HCT116 (cell line): ENCODE measurements at regions not wholly inside any gene's neighbourhood (a gene's known extent, or its start where the extent isn't known, plus 50 kb on each side); places are given as distances from the start of the nearest gene placed in this dataset.

Experiments
- ATAC-seq: fragments of 200-7000 bp; cut with Tn5 transposase; 2 replicates; pipeline ENCODE4 v1.9.1; 2020; ENCODE audit warnings: mild to moderate bottlenecking, moderate library complexity
- BruUV-seq: library from RNA; stranded (reverse); fragments of 400-500 nt; replicated peaks from 2 replicates; lab custom pipeline; 2021; lab: Mats Ljungman, UMichigan
- CTCF ChIA-PET: fragments of 300-600 bp; sonication (Branson Sonifier 250); formaldehyde crosslinking; loops from one replicate; lab custom pipeline; 2021; ENCODE audit warnings: antibody characterized with exemption; lab: Charles Lee
- POLR2A ChIA-PET: fragments of 300-600, 350-600 bp; sonication (Branson Sonifier 250); formaldehyde crosslinking; loops from one replicate; lab custom pipeline; 2021; ENCODE audit warnings: antibody characterized with exemption; lab: Charles Lee
- RAD21 ChIA-PET, 2 experiments: fragments of 300-600 bp; sonication (Branson Sonifier 250); formaldehyde crosslinking; loops; one replicate each; lab custom pipeline; 2023; ENCODE audit warnings: low total read pairs in 2 of 2; ENCODE audit not compliant: uncharacterized antibody in 2 of 2, unreplicated experiment in 2 of 2, low non-redundant PET in 1 of 2; lab: Charles Lee
- DNase-seq: peaks from one replicate; pipeline ENCODE4 v3.0.0-alpha.2; 2010; ENCODE audit warnings: low read depth, low spot score
- H2AFZ ChIP-seq: fragments of 200-600 bp; shearing (Covaris generic), sonication (generic); 2 replicates; pipeline ENCODE4 v1.6.1; 2017; ENCODE audit warnings: low read depth, mixed run types, mixed read lengths, antibody characterized with exemption, low read length; ENCODE audit not compliant: poor library complexity, severe bottlenecking
- H3K27ac ChIP-seq: 2 replicates; pipeline ENCODE4 v1.5.1; 2012; ENCODE audit warnings: low read depth, low read length
- H3K27me3 ChIP-seq: fragments of 200-600 bp; sonication (generic); 2 replicates; pipeline ENCODE4 v1.6.1; 2016; ENCODE audit warnings: mixed run types, low read length, mixed read lengths; ENCODE audit not compliant: insufficient read depth
- H3K36me3 ChIP-seq, 2 experiments: fragments of 200-500 bp in 1 of 2; fragments of 200-600 bp in 1 of 2; sonication (Bioruptor generic) in 1 of 2; sonication (generic) in 1 of 2; 2 replicates each; pipeline versions ENCODE4 v1.5.1 to v1.6.1; 2014 to 2016; ENCODE audit warnings: low read length in 2 of 2, inconsistent platforms in 1 of 2, mixed read lengths in 1 of 2, mixed run types in 1 of 2; ENCODE audit not compliant: insufficient read depth in 2 of 2, control insufficient read depth in 1 of 2
- H3K4me1 ChIP-seq, 2 experiments: fragments of 200-600 bp in 1 of 2; sonication (generic) in 1 of 2; 2 replicates each; pipeline versions ENCODE4 v1.5.1 to v1.6.1; 2012 to 2017; ENCODE audit warnings: low read length in 2 of 2, inconsistent platforms in 1 of 2, mild to moderate bottlenecking in 1 of 2, mixed read lengths in 1 of 2, mixed run types in 1 of 2, moderate library complexity in 1 of 2; ENCODE audit not compliant: insufficient read depth in 2 of 2, control insufficient read depth in 1 of 2
- H3K4me2 ChIP-seq: fragments of 200-600 bp; sonication (generic); 2 replicates; pipeline ENCODE4 v1.6.1; 2017; ENCODE audit warnings: mixed run types, low read length, mixed read lengths
- H3K4me3 ChIP-seq, 2 experiments: fragments of 200-600 bp in 1 of 2; sonication (generic) in 1 of 2; replicated peaks in 1 of 2; 2 replicates each; pipeline ENCODE4 v1.5.1; 2011 to 2016; ENCODE audit warnings: low read length in 2 of 2, control low read depth in 1 of 2, low read depth in 1 of 2, mild to moderate bottlenecking in 1 of 2, mixed read lengths in 1 of 2, mixed run types in 1 of 2
- H3K79me2 ChIP-seq: fragments of 200-600 bp; sonication (generic); 2 replicates; pipeline ENCODE4 v1.6.1; 2017; ENCODE audit warnings: mild to moderate bottlenecking, mixed run types, low read length, moderate library complexity, mixed read lengths; ENCODE audit not compliant: insufficient read depth
- H3K9ac ChIP-seq: fragments of 200-600 bp; sonication (generic); 2 replicates; pipeline ENCODE4 v1.6.1; 2016; ENCODE audit warnings: low read length, mixed read lengths
- H3K9me2 ChIP-seq: fragments of 200-600 bp; sonication (generic), shearing (Covaris generic); 2 replicates; pipeline ENCODE4 v1.6.1; 2017; ENCODE audit warnings: mixed run types, mild to moderate bottlenecking, moderate library complexity; ENCODE audit not compliant: insufficient read depth
- H3K9me3 ChIP-seq, 2 experiments: fragments of 200-500 bp in 1 of 2; fragments of 200-600 bp in 1 of 2; sonication (Bioruptor generic) in 1 of 2; sonication (generic) in 1 of 2; 2 replicates each; pipeline ENCODE4 v1.6.1; 2014 to 2017; ENCODE audit warnings: low read length in 2 of 2, mixed read lengths in 2 of 2, inconsistent platforms in 1 of 2, low read depth in 1 of 2, mild to moderate bottlenecking in 1 of 2, mixed run types in 1 of 2, moderate library complexity in 1 of 2; ENCODE audit not compliant: control insufficient read depth in 1 of 2, insufficient read depth in 1 of 2
- H4K20me1 ChIP-seq: fragments of 200-600 bp; sonication (generic), shearing (Covaris generic); 2 replicates; pipeline ENCODE4 v1.6.1; 2017; ENCODE audit warnings: mixed run types, mild to moderate bottlenecking, moderate library complexity; ENCODE audit not compliant: insufficient read depth
- CEBPB ChIP-seq: IDR thresholded peaks from 2 replicates; pipeline ENCODE4 v1.6.1; 2012; ENCODE audit warnings: low read depth
- ELF1 ChIP-seq: IDR thresholded peaks from 2 replicates; pipeline ENCODE4 v1.6.1; 2012; ENCODE audit warnings: low read depth, borderline replicate concordance
- EZH2 ChIP-seq: fragments of 200-600 bp; sonication (generic); IDR thresholded peaks from 2 replicates; pipeline ENCODE4 v1.6.1; 2017; ENCODE audit warnings: antibody characterized with exemption, mixed run types
- EZH2phosphoT487 ChIP-seq: fragments of 200-600 bp; IDR thresholded peaks from 2 replicates; pipeline ENCODE4 v1.6.1; 2018; ENCODE audit warnings: antibody characterized with exemption, borderline replicate concordance
- POLR2AphosphoS5 ChIP-seq: IDR thresholded peaks from 2 replicates; pipeline ENCODE4 v1.6.1; 2011; ENCODE audit warnings: mild to moderate bottlenecking, low read depth, low read length, moderate library complexity
- RAD21 ChIP-seq: IDR thresholded peaks from 2 replicates; pipeline ENCODE4 v1.6.1; 2012; ENCODE audit warnings: low read depth, mild to moderate bottlenecking
- TCF7L2 ChIP-seq: IDR thresholded peaks from 2 replicates; pipeline ENCODE4 v1.7.0; 2011; ENCODE audit warnings: borderline replicate concordance, inconsistent platforms; ENCODE audit not compliant: insufficient read depth, insufficient read length; ENCODE audit errors: extremely low read depth
- ZFX ChIP-seq: fragments of 450-650 bp; IDR thresholded peaks from 2 replicates; pipeline ENCODE4 v1.6.1; 2017
- ZNF274 ChIP-seq: fragments of 200-500 bp; sonication (Bioruptor generic); IDR thresholded peaks from 2 replicates; pipeline ENCODE4 v1.6.1; 2014; ENCODE audit warnings: mild to moderate bottlenecking, low read depth, low read length, inconsistent platforms
- intact Hi-C: fragments of 100-400 bp; cut with micrococcal nuclease; formaldehyde crosslinking; loops from 2 replicates; pipeline ENCODE4 v1.10.0; 2022
- TF ChIP-seq, protein P1 (sequence below), 3 experiments: fragments of 200-600 bp in 1 of 3; sonication (generic) in 1 of 3; IDR thresholded peaks in 2 of 3; conservative IDR thresholded peaks in 1 of 3; 2 replicates each; pipeline ENCODE4 v1.5.1; 2012 to 2017; ENCODE audit warnings: low read depth in 2 of 3, low read length in 2 of 3, antibody characterized with exemption in 1 of 3, borderline replicate concordance in 1 of 3, control low read depth in 1 of 3, mild to moderate bottlenecking in 1 of 3, mixed read lengths in 1 of 3, mixed run types in 1 of 3, moderate library complexity in 1 of 3; ENCODE audit not compliant: insufficient read depth in 1 of 3
- TF ChIP-seq, protein P2 (sequence below): IDR thresholded peaks from 2 replicates; pipeline ENCODE4 v1.6.1; 2011; ENCODE audit warnings: mild to moderate bottlenecking, low read length, moderate library complexity; ENCODE audit not compliant: insufficient replicate concordance; ENCODE audit errors: extremely low read depth
- TF ChIP-seq, protein P3 (sequence below): IDR thresholded peaks from 2 replicates; pipeline ENCODE4 v1.6.1; 2012
- TF ChIP-seq, protein P4 (sequence below): IDR thresholded peaks from 2 replicates; pipeline ENCODE4 v1.6.1; 2012; ENCODE audit warnings: low read depth

DNA sequence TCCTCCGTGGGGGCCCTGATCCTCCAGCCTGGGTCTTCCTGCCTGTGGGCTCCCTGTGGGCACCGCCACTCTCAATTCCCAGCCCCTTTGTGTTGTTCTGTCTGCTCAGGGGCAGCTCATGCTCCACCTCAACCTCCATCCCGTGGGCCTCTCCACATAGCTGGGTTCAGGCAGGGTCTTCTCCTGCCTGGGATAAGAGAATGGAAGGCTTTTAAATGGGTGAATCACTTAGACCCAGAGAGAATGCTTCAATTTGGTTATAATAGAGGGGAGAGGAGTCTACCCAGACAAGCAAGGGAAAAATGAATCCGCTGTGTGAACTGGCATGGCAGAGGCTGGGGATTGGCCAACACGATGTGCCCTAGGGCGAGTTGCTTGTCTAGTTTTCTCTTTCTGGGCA lies 138.4 kb upstream of the MYCN start:
- H3K4me1 ChIP-seq = 0 out of 4 replicates have a peak, but pooled peaks cover 0 to 2% of the 10 kb centered on the region in 2 experiments
- H3K9ac ChIP-seq = no peak overlapping the region
- no peak overlapping the region for H2AFZ ChIP-seq
- TF ChIP-seq, protein P1, sequence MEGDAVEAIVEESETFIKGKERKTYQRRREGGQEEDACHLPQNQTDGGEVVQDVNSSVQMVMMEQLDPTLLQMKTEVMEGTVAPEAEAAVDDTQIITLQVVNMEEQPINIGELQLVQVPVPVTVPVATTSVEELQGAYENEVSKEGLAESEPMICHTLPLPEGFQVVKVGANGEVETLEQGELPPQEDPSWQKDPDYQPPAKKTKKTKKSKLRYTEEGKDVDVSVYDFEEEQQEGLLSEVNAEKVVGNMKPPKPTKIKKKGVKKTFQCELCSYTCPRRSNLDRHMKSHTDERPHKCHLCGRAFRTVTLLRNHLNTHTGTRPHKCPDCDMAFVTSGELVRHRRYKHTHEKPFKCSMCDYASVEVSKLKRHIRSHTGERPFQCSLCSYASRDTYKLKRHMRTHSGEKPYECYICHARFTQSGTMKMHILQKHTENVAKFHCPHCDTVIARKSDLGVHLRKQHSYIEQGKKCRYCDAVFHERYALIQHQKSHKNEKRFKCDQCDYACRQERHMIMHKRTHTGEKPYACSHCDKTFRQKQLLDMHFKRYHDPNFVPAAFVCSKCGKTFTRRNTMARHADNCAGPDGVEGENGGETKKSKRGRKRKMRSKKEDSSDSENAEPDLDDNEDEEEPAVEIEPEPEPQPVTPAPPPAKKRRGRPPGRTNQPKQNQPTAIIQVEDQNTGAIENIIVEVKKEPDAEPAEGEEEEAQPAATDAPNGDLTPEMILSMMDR (IDR thresholded peaks at IDR 0.05 in 2 of 3, conservative IDR thresholded peaks at IDR 0.05 in 1 of 3; ENCODE audit: borderline replicate concordance in 1 of 3, insufficient read depth in 1 of 3, low read depth in 2 of 3, low read length in 2 of 3) = no peak
- TF ChIP-seq RAD21 = no peak
- no peak for TF ChIP-seq EZH2phosphoT487
- TF ChIP-seq, protein P2, sequence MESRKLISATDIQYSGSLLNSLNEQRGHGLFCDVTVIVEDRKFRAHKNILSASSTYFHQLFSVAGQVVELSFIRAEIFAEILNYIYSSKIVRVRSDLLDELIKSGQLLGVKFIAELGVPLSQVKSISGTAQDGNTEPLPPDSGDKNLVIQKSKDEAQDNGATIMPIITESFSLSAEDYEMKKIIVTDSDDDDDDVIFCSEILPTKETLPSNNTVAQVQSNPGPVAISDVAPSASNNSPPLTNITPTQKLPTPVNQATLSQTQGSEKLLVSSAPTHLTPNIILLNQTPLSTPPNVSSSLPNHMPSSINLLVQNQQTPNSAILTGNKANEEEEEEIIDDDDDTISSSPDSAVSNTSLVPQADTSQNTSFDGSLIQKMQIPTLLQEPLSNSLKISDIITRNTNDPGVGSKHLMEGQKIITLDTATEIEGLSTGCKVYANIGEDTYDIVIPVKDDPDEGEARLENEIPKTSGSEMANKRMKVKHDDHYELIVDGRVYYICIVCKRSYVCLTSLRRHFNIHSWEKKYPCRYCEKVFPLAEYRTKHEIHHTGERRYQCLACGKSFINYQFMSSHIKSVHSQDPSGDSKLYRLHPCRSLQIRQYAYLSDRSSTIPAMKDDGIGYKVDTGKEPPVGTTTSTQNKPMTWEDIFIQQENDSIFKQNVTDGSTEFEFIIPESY = no peak
- no peak for TF ChIP-seq ZFX
- TF ChIP-seq EZH2 = no peak
- TF ChIP-seq POLR2AphosphoS5 = no peak
- no peak for TF ChIP-seq CEBPB
- TF ChIP-seq TCF7L2 = no peak
- TF ChIP-seq, protein P3, sequence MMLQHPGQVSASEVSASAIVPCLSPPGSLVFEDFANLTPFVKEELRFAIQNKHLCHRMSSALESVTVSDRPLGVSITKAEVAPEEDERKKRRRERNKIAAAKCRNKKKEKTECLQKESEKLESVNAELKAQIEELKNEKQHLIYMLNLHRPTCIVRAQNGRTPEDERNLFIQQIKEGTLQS = no peak
- no peak for TF ChIP-seq ELF1
- TF ChIP-seq, protein P4, sequence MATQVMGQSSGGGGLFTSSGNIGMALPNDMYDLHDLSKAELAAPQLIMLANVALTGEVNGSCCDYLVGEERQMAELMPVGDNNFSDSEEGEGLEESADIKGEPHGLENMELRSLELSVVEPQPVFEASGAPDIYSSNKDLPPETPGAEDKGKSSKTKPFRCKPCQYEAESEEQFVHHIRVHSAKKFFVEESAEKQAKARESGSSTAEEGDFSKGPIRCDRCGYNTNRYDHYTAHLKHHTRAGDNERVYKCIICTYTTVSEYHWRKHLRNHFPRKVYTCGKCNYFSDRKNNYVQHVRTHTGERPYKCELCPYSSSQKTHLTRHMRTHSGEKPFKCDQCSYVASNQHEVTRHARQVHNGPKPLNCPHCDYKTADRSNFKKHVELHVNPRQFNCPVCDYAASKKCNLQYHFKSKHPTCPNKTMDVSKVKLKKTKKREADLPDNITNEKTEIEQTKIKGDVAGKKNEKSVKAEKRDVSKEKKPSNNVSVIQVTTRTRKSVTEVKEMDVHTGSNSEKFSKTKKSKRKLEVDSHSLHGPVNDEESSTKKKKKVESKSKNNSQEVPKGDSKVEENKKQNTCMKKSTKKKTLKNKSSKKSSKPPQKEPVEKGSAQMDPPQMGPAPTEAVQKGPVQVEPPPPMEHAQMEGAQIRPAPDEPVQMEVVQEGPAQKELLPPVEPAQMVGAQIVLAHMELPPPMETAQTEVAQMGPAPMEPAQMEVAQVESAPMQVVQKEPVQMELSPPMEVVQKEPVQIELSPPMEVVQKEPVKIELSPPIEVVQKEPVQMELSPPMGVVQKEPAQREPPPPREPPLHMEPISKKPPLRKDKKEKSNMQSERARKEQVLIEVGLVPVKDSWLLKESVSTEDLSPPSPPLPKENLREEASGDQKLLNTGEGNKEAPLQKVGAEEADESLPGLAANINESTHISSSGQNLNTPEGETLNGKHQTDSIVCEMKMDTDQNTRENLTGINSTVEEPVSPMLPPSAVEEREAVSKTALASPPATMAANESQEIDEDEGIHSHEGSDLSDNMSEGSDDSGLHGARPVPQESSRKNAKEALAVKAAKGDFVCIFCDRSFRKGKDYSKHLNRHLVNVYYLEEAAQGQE = no peak
- TF ChIP-seq ZNF274 = no peak
- H3K9me3 ChIP-seq = no peaks in the 10 kb centered on the region
- no peaks in the 10 kb centered on the region for H3K79me2 ChIP-seq
- H3K27ac ChIP-seq = no peak overlapping the region
- POLR2A ChIA-PET = no interaction called here
- DNase-seq (no peak), ATAC-seq (no peak)
- no peaks in the 10 kb centered on the region for H3K36me3 ChIP-seq
- no TSS peak for BruUV-seq
- CTCF ChIA-PET = no interaction called here
- H3K27me3 ChIP-seq = peaks cover 13% of the 10 kb centered on the region; the same call in 1 of the 2 replicates
- no peak overlapping the region for H3K4me3 ChIP-seq
- H3K4me2 ChIP-seq = no peak overlapping the region
- H4K20me1 ChIP-seq = no peaks in the 10 kb centered on the region
- RAD21 ChIA-PET = no interaction called here
- no peaks in the 10 kb centered on the region for H3K9me2 ChIP-seq
- intact Hi-C loops = no loop called here
